GM23338 (cell line): ENCODE measurements at regions not wholly inside any gene's neighbourhood (a gene's known extent, or its start where the extent isn't known, plus 50 kb on each side); places are given as distances from the start of the nearest gene placed in this dataset.

Experiments used
- ATAC-seq: fragments of 200-7000 bp; cut with Tn5 transposase; 3 replicates; pipeline ENCODE4 v1.9.1; 2020
- DNase-seq: peaks from one replicate; pipeline ENCODE4 v3.0.0-alpha.2; 2015; ENCODE audit warnings: low spot score
- H2AFZ ChIP-seq: fragments of 200-600 bp; sonication (generic); 2 replicates; pipeline ENCODE4 v1.8.0; 2016; ENCODE audit warnings: antibody characterized with exemption, mild to moderate bottlenecking, moderate library complexity
- H3F3A ChIP-seq: fragments of 200-600 bp; sonication (generic); replicated peaks from 2 replicates; pipeline ENCODE4 v1.8.0; 2017; ENCODE audit warnings: antibody characterized with exemption, mixed run types, low read depth
- H3K27ac ChIP-seq: fragments of 200-600 bp; sonication (generic); 2 replicates; pipeline ENCODE4 v1.6.1; 2016; ENCODE audit warnings: low read depth
- H3K27me3 ChIP-seq: fragments of 200-600 bp; sonication (generic); 2 replicates; pipeline ENCODE4 v1.8.0; 2016; ENCODE audit warnings: mild to moderate bottlenecking, mixed run types, moderate library complexity; ENCODE audit not compliant: insufficient read depth
- H3K36me3 ChIP-seq: fragments of 200-600 bp; sonication (generic); 2 replicates; pipeline ENCODE4 v1.8.0; 2016; ENCODE audit warnings: mild to moderate bottlenecking; ENCODE audit not compliant: insufficient read depth
- H3K4me1 ChIP-seq: fragments of 200-600 bp; sonication (generic); 2 replicates; pipeline ENCODE4 v1.8.0; 2016; ENCODE audit warnings: mild to moderate bottlenecking, moderate library complexity; ENCODE audit not compliant: insufficient read depth
- H3K4me2 ChIP-seq: fragments of 200-600 bp; sonication (generic); 2 replicates; pipeline ENCODE4 v1.7.1; 2017; ENCODE audit warnings: mixed run types
- H3K4me3 ChIP-seq: fragments of 200-600 bp; sonication (generic); 2 replicates; pipeline ENCODE4 v1.6.1; 2016; ENCODE audit warnings: mixed run types
- H3K79me2 ChIP-seq: fragments of 200-600 bp; sonication (generic); replicated peaks from 2 replicates; pipeline ENCODE4 v1.8.0; 2017; ENCODE audit warnings: mild to moderate bottlenecking; ENCODE audit not compliant: insufficient read depth
- H3K9me2 ChIP-seq: fragments of 200-600 bp; sonication (generic); 2 replicates; pipeline ENCODE4 v1.8.0; 2017; ENCODE audit not compliant: insufficient read depth
- H4K20me1 ChIP-seq: fragments of 200-600 bp; sonication (generic); replicated peaks from 2 replicates; pipeline ENCODE4 v1.8.0; 2017; ENCODE audit warnings: mild to moderate bottlenecking; ENCODE audit not compliant: insufficient read depth
- H3K27ac Mint-ChIP-seq: 2 replicates; pipeline ENCODE4 v1.8.0; 2020; ENCODE audit warnings: inconsistent platforms, mild to moderate bottlenecking, moderate library complexity, mixed read lengths
- H3K27me3 Mint-ChIP-seq: 3 replicates; pipeline ENCODE4 v1.8.0; 2022; ENCODE audit warnings: low read depth, mild to moderate bottlenecking, moderate library complexity, mixed read lengths, inconsistent platforms; ENCODE audit not compliant: insufficient read depth, poor library complexity
- H3K36me3 Mint-ChIP-seq: 3 replicates; pipeline ENCODE4 v1.8.0; 2021; ENCODE audit warnings: low read depth, mild to moderate bottlenecking, inconsistent platforms, moderate library complexity, mixed read lengths
- H3K4me1 Mint-ChIP-seq: 3 replicates; pipeline ENCODE4 v1.8.0; 2020; ENCODE audit warnings: mild to moderate bottlenecking, inconsistent platforms, mixed read lengths
- H3K4me3 Mint-ChIP-seq: 3 replicates; pipeline ENCODE4 v1.8.0; 2021; ENCODE audit warnings: moderate library complexity, mild to moderate bottlenecking, inconsistent platforms, mixed read lengths
- H3K9me3 Mint-ChIP-seq: 3 replicates; pipeline ENCODE4 v1.8.0; 2020; ENCODE audit warnings: moderate library complexity, mild to moderate bottlenecking, inconsistent platforms, mixed read lengths
- CREB1 ChIP-seq: fragments of 250-450 bp; sonication (Bioruptor Pico); IDR thresholded peaks from 2 replicates; pipeline ENCODE4 v1.5.0; 2020; ENCODE audit warnings: low read depth, mild to moderate bottlenecking, moderate library complexity
- EZH2 ChIP-seq: fragments of 200-600 bp; sonication (generic); IDR thresholded peaks from one replicate; pipeline ENCODE4 v1.8.0; 2017; ENCODE audit warnings: antibody characterized with exemption, mild to moderate bottlenecking, low read depth; ENCODE audit not compliant: unreplicated experiment
- EZH2phosphoT487 ChIP-seq: fragments of 200-600 bp; sonication (generic); IDR thresholded peaks from one replicate; pipeline ENCODE4 v1.8.1; 2018; ENCODE audit warnings: antibody characterized with exemption; ENCODE audit not compliant: unreplicated experiment
- JUNB ChIP-seq: IDR thresholded peaks from one replicate; pipeline ENCODE4 v1.6.1; 2016; ENCODE audit warnings: antibody characterized with exemption; ENCODE audit not compliant: unreplicated experiment
- NANOG ChIP-seq: IDR thresholded peaks from 2 replicates; pipeline ENCODE4 v1.6.1; 2016; ENCODE audit warnings: antibody characterized with exemption, borderline replicate concordance
- POLR2AphosphoS5 ChIP-seq: IDR thresholded peaks from 2 replicates; pipeline ENCODE4 v1.6.1; 2016; ENCODE audit warnings: antibody characterized with exemption, low read depth
- STAT1 ChIP-seq: IDR thresholded peaks from one replicate; pipeline ENCODE4 v1.6.1; 2016; ENCODE audit warnings: antibody characterized with exemption; ENCODE audit not compliant: unreplicated experiment
- ZNF114 ChIP-seq: fragments of 250-450 bp; sonication (Bioruptor Pico); IDR thresholded peaks from 2 replicates; pipeline ENCODE4 v1.5.0; 2020; ENCODE audit warnings: mild to moderate bottlenecking, moderate library complexity
- ZNF331 ChIP-seq: fragments of 250-450 bp; sonication (Bioruptor Pico); IDR thresholded peaks from 2 replicates; pipeline ENCODE4 v1.5.0; 2020; ENCODE audit warnings: low read depth, mild to moderate bottlenecking, moderate library complexity
- TF ChIP-seq, protein P1 (sequence below), 2 experiments: fragments of 200-600 bp in 1 of 2; sonication (generic) in 1 of 2; conservative IDR thresholded peaks; 2 replicates each; pipeline versions ENCODE4 v1.5.1 to v1.6.1; 2016 to 2017; ENCODE audit warnings: antibody characterized with exemption in 2 of 2, low read depth in 2 of 2, mild to moderate bottlenecking in 2 of 2, moderate library complexity in 1 of 2
- TF ChIP-seq, protein P2 (sequence below): IDR thresholded peaks from one replicate; pipeline ENCODE4 v1.6.1; 2018; ENCODE audit warnings: antibody characterized with exemption; ENCODE audit not compliant: unreplicated experiment
- TF ChIP-seq, protein P3 (sequence below): IDR thresholded peaks from 2 replicates; pipeline ENCODE4 v1.6.1; 2016; ENCODE audit warnings: antibody characterized with exemption

DNA sequence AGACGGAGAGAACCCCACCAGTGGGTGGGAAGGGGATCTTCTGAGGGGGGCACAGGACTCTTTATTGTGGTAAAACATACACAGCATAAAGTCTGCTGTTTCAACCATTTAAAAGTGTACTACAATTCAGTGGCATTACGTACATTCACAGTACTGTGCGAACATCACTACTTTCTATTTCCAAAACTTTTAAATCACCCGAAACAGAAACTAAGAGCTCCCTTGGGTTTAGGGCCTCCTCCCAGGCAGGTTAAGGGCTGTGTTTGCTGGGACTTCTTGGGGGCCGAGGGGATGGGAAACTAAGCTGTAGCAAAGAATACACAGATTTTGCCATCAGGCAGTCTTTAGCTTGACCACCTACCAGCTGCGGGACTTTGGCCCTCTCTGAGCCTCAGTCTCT is 242.0 kb downstream of the HAUS1 start (continued):
- TF ChIP-seq, protein P1, sequence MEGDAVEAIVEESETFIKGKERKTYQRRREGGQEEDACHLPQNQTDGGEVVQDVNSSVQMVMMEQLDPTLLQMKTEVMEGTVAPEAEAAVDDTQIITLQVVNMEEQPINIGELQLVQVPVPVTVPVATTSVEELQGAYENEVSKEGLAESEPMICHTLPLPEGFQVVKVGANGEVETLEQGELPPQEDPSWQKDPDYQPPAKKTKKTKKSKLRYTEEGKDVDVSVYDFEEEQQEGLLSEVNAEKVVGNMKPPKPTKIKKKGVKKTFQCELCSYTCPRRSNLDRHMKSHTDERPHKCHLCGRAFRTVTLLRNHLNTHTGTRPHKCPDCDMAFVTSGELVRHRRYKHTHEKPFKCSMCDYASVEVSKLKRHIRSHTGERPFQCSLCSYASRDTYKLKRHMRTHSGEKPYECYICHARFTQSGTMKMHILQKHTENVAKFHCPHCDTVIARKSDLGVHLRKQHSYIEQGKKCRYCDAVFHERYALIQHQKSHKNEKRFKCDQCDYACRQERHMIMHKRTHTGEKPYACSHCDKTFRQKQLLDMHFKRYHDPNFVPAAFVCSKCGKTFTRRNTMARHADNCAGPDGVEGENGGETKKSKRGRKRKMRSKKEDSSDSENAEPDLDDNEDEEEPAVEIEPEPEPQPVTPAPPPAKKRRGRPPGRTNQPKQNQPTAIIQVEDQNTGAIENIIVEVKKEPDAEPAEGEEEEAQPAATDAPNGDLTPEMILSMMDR (conservative IDR thresholded peaks at IDR 0.05; ENCODE audit: low read depth in 2 of 2): no peak
- TF ChIP-seq NANOG: no peak
- TF ChIP-seq ZNF114 (CRISPR knock-in tag): no peak
- TF ChIP-seq POLR2AphosphoS5: no peak
- no peak for TF ChIP-seq JUNB
- TF ChIP-seq STAT1: no peak
- TF ChIP-seq CREB1 (CRISPR knock-in tag): no peak
- TF ChIP-seq, protein P2, sequence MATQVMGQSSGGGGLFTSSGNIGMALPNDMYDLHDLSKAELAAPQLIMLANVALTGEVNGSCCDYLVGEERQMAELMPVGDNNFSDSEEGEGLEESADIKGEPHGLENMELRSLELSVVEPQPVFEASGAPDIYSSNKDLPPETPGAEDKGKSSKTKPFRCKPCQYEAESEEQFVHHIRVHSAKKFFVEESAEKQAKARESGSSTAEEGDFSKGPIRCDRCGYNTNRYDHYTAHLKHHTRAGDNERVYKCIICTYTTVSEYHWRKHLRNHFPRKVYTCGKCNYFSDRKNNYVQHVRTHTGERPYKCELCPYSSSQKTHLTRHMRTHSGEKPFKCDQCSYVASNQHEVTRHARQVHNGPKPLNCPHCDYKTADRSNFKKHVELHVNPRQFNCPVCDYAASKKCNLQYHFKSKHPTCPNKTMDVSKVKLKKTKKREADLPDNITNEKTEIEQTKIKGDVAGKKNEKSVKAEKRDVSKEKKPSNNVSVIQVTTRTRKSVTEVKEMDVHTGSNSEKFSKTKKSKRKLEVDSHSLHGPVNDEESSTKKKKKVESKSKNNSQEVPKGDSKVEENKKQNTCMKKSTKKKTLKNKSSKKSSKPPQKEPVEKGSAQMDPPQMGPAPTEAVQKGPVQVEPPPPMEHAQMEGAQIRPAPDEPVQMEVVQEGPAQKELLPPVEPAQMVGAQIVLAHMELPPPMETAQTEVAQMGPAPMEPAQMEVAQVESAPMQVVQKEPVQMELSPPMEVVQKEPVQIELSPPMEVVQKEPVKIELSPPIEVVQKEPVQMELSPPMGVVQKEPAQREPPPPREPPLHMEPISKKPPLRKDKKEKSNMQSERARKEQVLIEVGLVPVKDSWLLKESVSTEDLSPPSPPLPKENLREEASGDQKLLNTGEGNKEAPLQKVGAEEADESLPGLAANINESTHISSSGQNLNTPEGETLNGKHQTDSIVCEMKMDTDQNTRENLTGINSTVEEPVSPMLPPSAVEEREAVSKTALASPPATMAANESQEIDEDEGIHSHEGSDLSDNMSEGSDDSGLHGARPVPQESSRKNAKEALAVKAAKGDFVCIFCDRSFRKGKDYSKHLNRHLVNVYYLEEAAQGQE: no peak
- no peak for TF ChIP-seq ZNF331 (CRISPR knock-in tag)
- TF ChIP-seq EZH2phosphoT487: no peak

DNA sequence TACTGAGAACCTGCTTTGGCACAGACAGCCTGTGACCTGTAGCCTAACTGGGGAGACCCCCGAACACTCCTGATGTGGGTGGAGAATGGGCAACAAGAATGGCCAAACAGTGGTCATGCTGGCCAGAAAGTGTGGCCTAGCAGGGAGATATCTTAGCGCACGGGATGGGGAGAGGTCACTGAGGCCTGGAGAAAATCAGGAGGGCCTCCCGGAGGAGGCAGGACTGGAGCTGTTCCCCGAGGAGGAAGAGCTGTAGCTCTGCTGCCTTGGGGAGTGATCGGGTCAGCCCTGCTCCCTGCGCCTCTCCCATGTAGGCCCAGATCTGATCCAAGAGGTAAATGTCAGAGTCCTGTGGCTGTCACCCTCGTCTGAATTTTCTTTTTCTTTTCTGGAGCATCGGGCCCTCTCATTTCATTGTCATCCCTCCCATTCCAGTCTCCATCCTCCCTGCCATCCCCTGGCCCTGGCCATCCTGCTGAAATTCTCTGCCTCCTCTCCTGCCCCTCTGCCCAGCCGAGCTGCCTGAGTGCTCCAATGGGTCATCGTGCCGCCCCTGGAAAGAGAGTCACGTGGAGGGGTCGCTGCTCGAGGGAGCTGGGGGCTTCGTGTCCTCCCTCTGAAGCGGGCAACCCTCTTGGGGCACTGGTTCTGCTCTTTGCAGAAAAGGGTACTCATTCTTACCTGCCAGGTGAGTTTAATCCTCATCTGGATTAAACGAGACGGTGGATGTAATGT is 242.9 kb downstream of the HAUS1 start:
- Histone ChIP-seq H3K4me1 (peaks cover 12% of the 10 kb centered on the region), H3F3A (no peaks in the 10 kb centered on the region), H2AFZ (no peak overlapping the region), H3K79me2 (no peaks in the 10 kb centered on the region), H4K20me1 (no peaks in the 10 kb centered on the region; the same call in 1 of the 2 replicates), H3K27me3 (no peaks in the 10 kb centered on the region), H3K4me2 (no peak overlapping the region), H3K9me2 (no peaks in the 10 kb centered on the region), H3K4me3 (no peak overlapping the region), H3K36me3 (no peaks in the 10 kb centered on the region), H3K27ac (no peak overlapping the region)
- ATAC-seq (no peak), DNase-seq (no peak)
- Mint-ChIP-seq H3K36me3 (peaks cover 5% of the 10 kb centered on the region), H3K27me3 (peaks cover 15% of the 10 kb centered on the region), H3K4me3 (no peak overlapping the region), H3K4me1 (peaks cover 26% of the 10 kb centered on the region), H3K9me3 (no peaks in the 10 kb centered on the region), H3K27ac (no peak overlapping the region)
- TF ChIP-seq JUNB (no peak), EZH2 (no peak), ZNF331 (CRISPR knock-in tag) (no peak), ZNF114 (CRISPR knock-in tag) (no peak), EZH2phosphoT487 (no peak), STAT1 (no peak)
- TF ChIP-seq, protein P3, sequence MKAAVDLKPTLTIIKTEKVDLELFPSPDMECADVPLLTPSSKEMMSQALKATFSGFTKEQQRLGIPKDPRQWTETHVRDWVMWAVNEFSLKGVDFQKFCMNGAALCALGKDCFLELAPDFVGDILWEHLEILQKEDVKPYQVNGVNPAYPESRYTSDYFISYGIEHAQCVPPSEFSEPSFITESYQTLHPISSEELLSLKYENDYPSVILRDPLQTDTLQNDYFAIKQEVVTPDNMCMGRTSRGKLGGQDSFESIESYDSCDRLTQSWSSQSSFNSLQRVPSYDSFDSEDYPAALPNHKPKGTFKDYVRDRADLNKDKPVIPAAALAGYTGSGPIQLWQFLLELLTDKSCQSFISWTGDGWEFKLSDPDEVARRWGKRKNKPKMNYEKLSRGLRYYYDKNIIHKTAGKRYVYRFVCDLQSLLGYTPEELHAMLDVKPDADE: no peak
- TF ChIP-seq, protein P1 (conservative IDR thresholded peaks at IDR 0.05; ENCODE audit: low read depth in 2 of 2): no peak
